GM12878 (cell line): ENCODE measurements at regions not wholly inside any gene's neighbourhood (a gene's known extent, or its start where the extent isn't known, plus 50 kb on each side); places are given as distances from the start of the nearest gene placed in this dataset.

Source experiments
- ATAC-seq: fragments of 200-7000 bp; cut with Tn5 transposase; 3 replicates; pipeline ENCODE4 v1.9.1; 2020; ENCODE audit warnings: mild to moderate bottlenecking, moderate library complexity
- BruUV-seq: library from RNA; stranded (reverse); fragments of 400-500 nt; replicated peaks from 2 replicates; lab custom pipeline; 2021; lab: Mats Ljungman, UMichigan
- CTCF ChIA-PET: fragments of 300-600 bp; sonication (Branson Sonifier 250); formaldehyde crosslinking; extraction: SDS; loops from one replicate; lab custom pipeline; 2021; ENCODE audit warnings: inconsistent platforms; lab: Yijun Ruan, JAX
- POLR2A ChIA-PET: fragments of 350-600 bp; formaldehyde crosslinking; extraction: SDS; loops from one replicate; lab custom pipeline; 2021; ENCODE audit warnings: inconsistent platforms; lab: Charles Lee
- RAD21 ChIA-PET: fragments of 300-600 bp; sonication (Branson Sonifier 250); formaldehyde crosslinking; loops from one replicate; lab custom pipeline; 2023; ENCODE audit warnings: antibody characterized with exemption; ENCODE audit not compliant: unreplicated experiment; lab: Charles Lee
- SMC1A ChIA-PET: fragments of 300-600 bp; sonication (Branson Sonifier 250); formaldehyde crosslinking; loops from one replicate; lab custom pipeline; 2023; ENCODE audit not compliant: unreplicated experiment, uncharacterized antibody; lab: Charles Lee
- DNase-seq: peaks from one replicate; pipeline ENCODE4 v3.0.0-alpha.2; 2011; ENCODE audit warnings: low read depth, low spot score
- FAIRE-seq: peaks from 3 replicates; lab custom pipeline; 2011; peaks lifted over from hg19 to GRCh38; lab: Jason Lieb, UNC
- H2AFZ ChIP-seq: 2 replicates; pipeline ENCODE4 v1.6.0; 2011; ENCODE audit warnings: low read depth, low read length, control low read depth; ENCODE audit not compliant: control insufficient read depth
- H3K27ac ChIP-seq: 2 replicates; pipeline ENCODE4 v1.5.1; 2011; ENCODE audit warnings: control low read depth; ENCODE audit not compliant: control insufficient read depth, insufficient read depth
- H3K27me3 ChIP-seq, 2 experiments: replicated peaks in 1 of 2; 2 replicates each; pipeline versions ENCODE4 v1.6.0 to v1.6.1; 2011; ENCODE audit warnings: low read length in 1 of 2; ENCODE audit not compliant: control insufficient read depth in 2 of 2, insufficient read depth in 2 of 2
- H3K36me3 ChIP-seq, 2 experiments: 2 replicates each; pipeline ENCODE4 v1.5.1; 2011; ENCODE audit warnings: low read length in 1 of 2; ENCODE audit not compliant: control insufficient read depth in 2 of 2, insufficient read depth in 2 of 2
- H3K4me1 ChIP-seq: 2 replicates; pipeline ENCODE4 v1.6.1; 2011; ENCODE audit warnings: mild to moderate bottlenecking, low read length, moderate library complexity, mixed read lengths; ENCODE audit not compliant: control insufficient read depth, insufficient read depth
- H3K4me2 ChIP-seq: 2 replicates; pipeline ENCODE4 v1.6.0; 2011; ENCODE audit warnings: control low read depth; ENCODE audit not compliant: control insufficient read depth, insufficient read depth
- H3K4me3 ChIP-seq: fragments of 200-600 bp; sonication (generic); 2 replicates; pipeline ENCODE4 v1.5.1; 2016
- H3K79me2 ChIP-seq: 2 replicates; pipeline ENCODE4 v1.6.0; 2011; ENCODE audit warnings: low read length; ENCODE audit not compliant: control insufficient read depth, insufficient read depth
- H3K9ac ChIP-seq: 2 replicates; pipeline ENCODE4 v1.8.0; 2011; ENCODE audit warnings: low read length, control low read depth, mixed read lengths; ENCODE audit not compliant: control insufficient read depth, insufficient read depth
- H3K9me3 ChIP-seq: replicated peaks from 3 replicates; pipeline ENCODE4 v1.5.1; 2011; ENCODE audit warnings: mild to moderate bottlenecking, low read length; ENCODE audit not compliant: control insufficient read depth, insufficient read depth
- H4K20me1 ChIP-seq: 2 replicates; pipeline ENCODE4 v1.6.0; 2011; ENCODE audit not compliant: control insufficient read depth, insufficient read depth
- ATF3 ChIP-seq: IDR thresholded peaks from 2 replicates; pipeline ENCODE4 v1.6.1; 2011; ENCODE audit warnings: low read depth, mild to moderate bottlenecking, low read length, moderate library complexity, borderline replicate concordance; ENCODE audit errors: extremely low read depth
- BCLAF1 ChIP-seq: fragments of 450-650 bp; IDR thresholded peaks from 2 replicates; pipeline ENCODE4 v1.6.1; 2017; ENCODE audit warnings: antibody characterized with exemption, mild to moderate bottlenecking, moderate library complexity
- CHD1 ChIP-seq: IDR thresholded peaks from 2 replicates; pipeline ENCODE4 v1.6.1; 2012; ENCODE audit warnings: low read depth, low read length, improper control_type of control experiment
- EP300 ChIP-seq, 2 experiments: fragments of 150-350 bp in 1 of 2; IDR thresholded peaks; 2 replicates each; pipeline ENCODE4 v1.6.1; 2011 to 2012; ENCODE audit warnings: low read depth in 2 of 2, low read length in 2 of 2, borderline replicate concordance in 1 of 2, improper control_type of control experiment in 1 of 2, inconsistent platforms in 1 of 2; ENCODE audit not compliant: control insufficient read depth in 1 of 2
- ETV6 ChIP-seq, 2 experiments: fragments of 450-650 bp in 1 of 2; IDR thresholded peaks in 1 of 2; conservative IDR thresholded peaks in 1 of 2; 2 replicates each; pipeline ENCODE4 v1.6.1; 2014; ENCODE audit warnings: antibody characterized with exemption in 1 of 2, borderline replicate concordance in 1 of 2, low read depth in 1 of 2, mild to moderate bottlenecking in 1 of 2, moderate library complexity in 1 of 2
- IRF3 ChIP-seq: fragments of 450-650 bp; IDR thresholded peaks from 2 replicates; pipeline ENCODE4 v1.6.1; 2014; ENCODE audit warnings: mild to moderate bottlenecking
- JUND ChIP-seq: IDR thresholded peaks from 2 replicates; pipeline ENCODE4 v1.6.1; 2012; ENCODE audit warnings: low read depth, mild to moderate bottlenecking, low read length, improper control_type of control experiment, moderate library complexity
- NBN ChIP-seq: fragments of 450-650 bp; IDR thresholded peaks from 2 replicates; pipeline ENCODE4 v1.6.1; 2016
- SP1 ChIP-seq: IDR thresholded peaks from one replicate; pipeline ENCODE4 v1.6.1; 2011; ENCODE audit warnings: low read depth, low read length
- SUPT20H ChIP-seq: IDR thresholded peaks from 2 replicates; pipeline ENCODE4 v1.6.1; 2011; ENCODE audit warnings: low read depth, mild to moderate bottlenecking, low read length, moderate library complexity, borderline replicate concordance; ENCODE audit not compliant: control insufficient read depth
- TAF1 ChIP-seq: IDR thresholded peaks from 2 replicates; pipeline ENCODE4 v1.6.1; 2011; ENCODE audit warnings: mild to moderate bottlenecking, low read depth, low read length, borderline replicate concordance
- TCF3 ChIP-seq: IDR thresholded peaks from 2 replicates; pipeline ENCODE4 v1.6.1; 2012; ENCODE audit warnings: low read depth, mild to moderate bottlenecking, low read length, borderline replicate concordance; ENCODE audit not compliant: insufficient read depth
- TCF7 ChIP-seq: IDR thresholded peaks from 2 replicates; pipeline ENCODE4 v1.6.1; 2014; ENCODE audit warnings: antibody characterized with exemption, borderline replicate concordance
- ZBTB40 ChIP-seq: fragments of 450-650 bp; IDR thresholded peaks from 2 replicates; pipeline ENCODE4 v1.6.1; 2016; ENCODE audit warnings: mild to moderate bottlenecking, moderate library complexity, borderline replicate concordance
- WGBS: methylation state at CpG from one replicate; pipeline ENCODE4 v1.1.6; 2016; ENCODE audit warnings: low lambda C conversion rate; ENCODE audit not compliant: insufficient replicate concordance, insufficient coverage; ENCODE audit errors: missing lambda C conversion rate; 5-methylcytosine and 5-hydroxymethylcytosine counted together
- in situ Hi-C: fragments of 300-500 bp; cut with MboI; formaldehyde crosslinking; loops from 9 replicates; pipeline ENCODE4 v1.14.3; 2018; ENCODE audit warnings: mixed read lengths
- intact Hi-C: fragments of 100-400 bp; cut with micrococcal nuclease; formaldehyde crosslinking; loops from one replicate; pipeline ENCODE4 v1.14.2; 2022; ENCODE audit not compliant: unreplicated experiment

GRCh38 chr22:23411739-23412138, 168.4 kb downstream of the IGLL1 start (continued):
- TF ChIP-seq ZBTB40, result no peak
- no peak for TF ChIP-seq JUND

- Histone ChIP-seq H3K9me3 (no peaks in the 10 kb centered on the region), H3K9ac (no peak overlapping the region), H3K27ac (no peak overlapping the region), H3K4me1 (no peaks in the 10 kb centered on the region), H2AFZ (no peak overlapping the region), H3K27me3 (peaks cover 0 to 2% of the 10 kb centered on the region in 2 experiments; a peak in 2 of 4 replicates), H3K36me3 (no peaks in the 10 kb centered on the region), H3K4me3 (no peak overlapping the region), H3K79me2 (no peaks in the 10 kb centered on the region), H3K4me2 (no peak overlapping the region), H4K20me1 (no peaks in the 10 kb centered on the region)
- ChIA-PET POLR2A (no interaction called here), RAD21 (no interaction called here), SMC1A (interaction anchor here (0.7 kb wide), 1 partner anchor 1631 kb away, joined by 3 read pairs; no protein-coding TSS in a partner anchor), CTCF (no interaction called here)
- intact Hi-C loops (no loop called here), in situ Hi-C loops (no loop called here)
- ATAC-seq (no peak), FAIRE-seq (no peak), DNase-seq (no peak)
- BruUV-seq, result no TSS peak
- WGBS, result 45% methylated on average over 5 of the region's 5 CpGs
- no peak for TF ChIP-seq TCF7
- TF ChIP-seq SP1, result no peak
- no peak for TF ChIP-seq ETV6 (conservative IDR thresholded peaks at IDR 0.05 in 1 of 2, IDR thresholded peaks at IDR 0.05 in 1 of 2; ENCODE audit: borderline replicate concordance in 1 of 2, low read depth in 1 of 2)
- TF ChIP-seq TCF3, result no peak
- TF ChIP-seq ATF3, result no peak
- TF ChIP-seq CHD1, result no peak
- TF ChIP-seq BCLAF1, result no peak
- TF ChIP-seq IRF3, result no peak
- no peak for TF ChIP-seq NBN
- TF ChIP-seq EP300 (IDR thresholded peaks at IDR 0.05; ENCODE audit: borderline replicate concordance in 1 of 2, control insufficient read depth in 1 of 2, low read depth in 2 of 2, low read length in 2 of 2), result no peak
- no peak for TF ChIP-seq SUPT20H
- no peak for TF ChIP-seq TAF1
Measured at GRCh38 chr22:23410411-23410810, 169.7 kb downstream of the IGLL1 start.
